OCI-LY7 (cell line): ENCODE measurements at regions not wholly inside any gene's neighbourhood (a gene's known extent, or its start where the extent isn't known, plus 50 kb on each side); places are given as distances from the start of the nearest gene placed in this dataset.

ENCODE experiments used
- BruUV-seq: library from RNA; stranded (reverse); fragments of 400-500 nt; replicated peaks from 2 replicates; lab custom pipeline; 2021; lab: Mats Ljungman, UMichigan
- CTCF ChIA-PET: fragments of 300-600 bp; sonication (Branson Sonifier 250); formaldehyde crosslinking; loops from one replicate; lab custom pipeline; 2022; ENCODE audit warnings: antibody characterized with exemption; ENCODE audit not compliant: unreplicated experiment; lab: Charles Lee
- POLR2A ChIA-PET: fragments of 300-600 bp; sonication (Branson Sonifier 250); formaldehyde crosslinking; loops from one replicate; lab custom pipeline; 2022; ENCODE audit warnings: antibody characterized with exemption; lab: Charles Lee
- DNase-seq: peaks from one replicate; pipeline ENCODE4 v3.0.0-alpha.2; 2015; ENCODE audit warnings: low spot score
- H2AFZ ChIP-seq: fragments of 200-600 bp; sonication (generic), shearing (Covaris generic); 2 replicates; pipeline ENCODE4 v1.6.1; 2014; ENCODE audit warnings: mild to moderate bottlenecking, antibody characterized with exemption, low read length, moderate library complexity
- H3K27ac ChIP-seq: fragments of 200-600 bp; sonication (generic); 2 replicates; pipeline ENCODE4 v1.5.1; 2014; ENCODE audit warnings: mixed run types, low read depth, mild to moderate bottlenecking, moderate library complexity, low read length, inconsistent platforms; ENCODE audit not compliant: poor library complexity, severe bottlenecking
- H3K36me3 ChIP-seq: fragments of 200-600 bp; sonication (generic); 2 replicates; pipeline ENCODE4 v1.6.1; 2014; ENCODE audit warnings: mild to moderate bottlenecking, antibody characterized with exemption, low read length, moderate library complexity, mixed read lengths; ENCODE audit not compliant: insufficient read depth
- H3K4me1 ChIP-seq: fragments of 200-600 bp; sonication (generic); 2 replicates; pipeline ENCODE4 v1.5.1; 2014; ENCODE audit warnings: mild to moderate bottlenecking, low read length; ENCODE audit not compliant: insufficient read depth, poor library complexity, severe bottlenecking
- H3K4me2 ChIP-seq: fragments of 200-600 bp; sonication (generic); 2 replicates; pipeline ENCODE4 v1.6.1; 2014; ENCODE audit warnings: mild to moderate bottlenecking, low read length
- H3K4me3 ChIP-seq: fragments of 200-600 bp; sonication (generic); 2 replicates; pipeline ENCODE4 v1.5.1; 2014; ENCODE audit warnings: mild to moderate bottlenecking, low read depth, low read length; ENCODE audit not compliant: poor library complexity, severe bottlenecking
- H3K79me2 ChIP-seq: fragments of 200-600 bp; sonication (generic); 2 replicates; pipeline ENCODE4 v1.6.1; 2016; ENCODE audit warnings: low read depth, mild to moderate bottlenecking, low read length, moderate library complexity, mixed read lengths; ENCODE audit not compliant: insufficient read depth
- H3K9me2 ChIP-seq: fragments of 200-600 bp; sonication (generic); 2 replicates; pipeline ENCODE4 v1.6.1; 2016; ENCODE audit warnings: mild to moderate bottlenecking, low read length, mixed read lengths; ENCODE audit not compliant: insufficient read depth
- H3K9me3 ChIP-seq: fragments of 200-600 bp; sonication (generic); 2 replicates; pipeline ENCODE4 v1.6.1; 2014; ENCODE audit warnings: mild to moderate bottlenecking, mixed run types, low read length, mixed read lengths
- H4K20me1 ChIP-seq: fragments of 200-600 bp; sonication (generic); 2 replicates; pipeline ENCODE4 v1.6.1; 2014; ENCODE audit warnings: mild to moderate bottlenecking, antibody characterized with exemption, low read length, moderate library complexity, mixed read lengths; ENCODE audit not compliant: insufficient read depth
- EZH2phosphoT487 ChIP-seq: fragments of 200-600 bp; sonication (generic); IDR thresholded peaks from 2 replicates; pipeline ENCODE4 v1.6.1; 2018; ENCODE audit warnings: low read depth, borderline replicate concordance, mild to moderate bottlenecking, mixed run types, antibody characterized with exemption, low read length, moderate library complexity, mixed read lengths
- intact Hi-C: fragments of 100-400 bp; cut with micrococcal nuclease; formaldehyde crosslinking; loops from one replicate; pipeline ENCODE4 v1.10.0; 2022; ENCODE audit not compliant: unreplicated experiment
- TF ChIP-seq, protein P1 (sequence below): fragments of 200-600 bp; sonication (generic); conservative IDR thresholded peaks from 2 replicates; pipeline ENCODE4 v1.5.1; 2014; ENCODE audit warnings: mild to moderate bottlenecking, antibody characterized with exemption, low read length, moderate library complexity, mixed read lengths

DNA sequence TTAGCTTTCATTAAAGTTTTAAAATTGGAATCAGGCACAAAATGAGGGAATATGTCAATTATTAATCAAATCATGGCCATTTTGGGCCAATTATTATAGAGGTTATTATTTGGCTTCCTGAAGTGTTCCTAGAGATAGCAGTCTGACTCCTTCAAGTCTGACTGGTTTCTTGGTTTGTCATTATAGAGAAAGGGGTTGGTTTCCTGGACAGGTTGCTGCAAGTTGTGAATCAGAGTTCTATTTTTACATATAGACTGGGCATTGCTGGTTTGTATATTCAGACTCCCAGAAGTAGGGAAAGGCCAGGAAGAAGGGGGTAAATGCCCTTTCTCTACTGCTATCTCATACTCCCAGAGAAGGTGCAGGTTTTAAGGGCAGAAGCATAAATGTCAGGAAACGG lies 121.4 kb upstream of the CEP162 start:
- Histone ChIP-seq H3K79me2 (no peaks in the 10 kb centered on the region), H3K4me1 (no peaks in the 10 kb centered on the region), H4K20me1 (no peaks in the 10 kb centered on the region), H3K9me2 (no peaks in the 10 kb centered on the region), H2AFZ (no peak overlapping the region), H3K4me2 (no peak overlapping the region), H3K9me3 (no peaks in the 10 kb centered on the region), H3K27ac (no peak overlapping the region), H3K4me3 (no peak overlapping the region), H3K36me3 (no peaks in the 10 kb centered on the region)
- intact Hi-C loops, result no loop called here
- ChIA-PET POLR2A (no interaction called here), CTCF (no interaction called here)
- TF ChIP-seq EZH2phosphoT487, result no peak
- TF ChIP-seq, protein P1, sequence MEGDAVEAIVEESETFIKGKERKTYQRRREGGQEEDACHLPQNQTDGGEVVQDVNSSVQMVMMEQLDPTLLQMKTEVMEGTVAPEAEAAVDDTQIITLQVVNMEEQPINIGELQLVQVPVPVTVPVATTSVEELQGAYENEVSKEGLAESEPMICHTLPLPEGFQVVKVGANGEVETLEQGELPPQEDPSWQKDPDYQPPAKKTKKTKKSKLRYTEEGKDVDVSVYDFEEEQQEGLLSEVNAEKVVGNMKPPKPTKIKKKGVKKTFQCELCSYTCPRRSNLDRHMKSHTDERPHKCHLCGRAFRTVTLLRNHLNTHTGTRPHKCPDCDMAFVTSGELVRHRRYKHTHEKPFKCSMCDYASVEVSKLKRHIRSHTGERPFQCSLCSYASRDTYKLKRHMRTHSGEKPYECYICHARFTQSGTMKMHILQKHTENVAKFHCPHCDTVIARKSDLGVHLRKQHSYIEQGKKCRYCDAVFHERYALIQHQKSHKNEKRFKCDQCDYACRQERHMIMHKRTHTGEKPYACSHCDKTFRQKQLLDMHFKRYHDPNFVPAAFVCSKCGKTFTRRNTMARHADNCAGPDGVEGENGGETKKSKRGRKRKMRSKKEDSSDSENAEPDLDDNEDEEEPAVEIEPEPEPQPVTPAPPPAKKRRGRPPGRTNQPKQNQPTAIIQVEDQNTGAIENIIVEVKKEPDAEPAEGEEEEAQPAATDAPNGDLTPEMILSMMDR, result no peak
- BruUV-seq, result no TSS peak
- no peak for DNase-seq

DNA sequence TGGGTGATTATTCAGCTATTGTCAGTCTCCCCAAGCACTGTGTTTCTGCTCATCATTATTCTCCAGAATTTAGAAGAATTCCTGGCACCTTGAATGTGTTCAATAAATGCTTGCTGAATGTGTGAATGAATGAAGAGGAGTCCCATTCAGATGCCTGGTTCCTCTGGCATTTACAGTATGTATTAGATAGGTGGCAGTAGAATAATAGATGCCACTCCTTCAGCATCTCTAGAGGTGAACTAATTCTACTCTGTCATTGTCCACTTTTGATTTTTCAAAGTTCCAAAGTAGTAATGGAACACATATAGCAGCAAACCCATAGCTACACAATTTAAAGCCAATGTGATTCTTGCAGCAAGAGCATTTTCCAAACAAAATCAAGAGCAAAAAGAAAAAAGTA lies 118.9 kb upstream of the CEP162 start:
- POLR2A ChIA-PET, result interaction anchor here (0.6 to 0.9 kb wide), 2 partner anchors 12 to 335 kb away, joined by 3 to 4 read pairs; no protein-coding TSS in a partner anchor

DNA sequence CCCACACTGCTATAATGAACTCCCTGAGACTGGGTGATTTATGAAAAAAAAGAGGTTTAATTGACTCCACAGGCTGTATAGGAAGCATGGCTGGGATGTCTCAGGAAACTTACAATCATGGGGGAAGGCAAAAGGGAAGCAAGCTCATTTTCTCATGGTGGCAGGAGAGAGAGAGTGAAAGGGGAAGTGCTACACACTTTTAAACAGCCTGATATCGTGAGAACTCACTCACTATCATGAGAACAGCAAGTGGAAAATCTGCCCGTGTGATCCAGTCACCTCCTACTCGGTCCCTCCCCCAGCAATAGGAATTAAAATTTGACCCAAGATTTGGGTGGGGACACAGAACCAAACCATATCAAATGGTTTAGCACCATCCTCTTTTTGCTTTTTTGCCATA lies 116.6 kb upstream of the CEP162 start:
- Histone ChIP-seq H3K27ac (no peak overlapping the region), H3K36me3 (no peaks in the 10 kb centered on the region), H2AFZ (no peak overlapping the region), H3K4me3 (no peak overlapping the region), H3K4me1 (no peaks in the 10 kb centered on the region), H3K9me3 (no peaks in the 10 kb centered on the region), H4K20me1 (no peaks in the 10 kb centered on the region), H3K9me2 (no peaks in the 10 kb centered on the region), H3K79me2 (no peaks in the 10 kb centered on the region), H3K4me2 (no peak overlapping the region)
- TF ChIP-seq, protein P1, result no peak
- TF ChIP-seq EZH2phosphoT487, result no peak
- ChIA-PET POLR2A (interaction anchor here (0.6 kb wide), 1 partner anchor 1682 kb away, joined by 3 read pairs; no protein-coding TSS in a partner anchor), CTCF (no interaction called here)
- intact Hi-C loops, result no loop called here
- no TSS peak for BruUV-seq
- no peak for DNase-seq

More for the DNA sequence above, 118.9 kb upstream of the CEP162 start:
- Histone ChIP-seq H2AFZ (no peak overlapping the region), H4K20me1 (no peaks in the 10 kb centered on the region), H3K4me3 (no peak overlapping the region), H3K36me3 (no peaks in the 10 kb centered on the region), H3K4me2 (no peak overlapping the region), H3K9me3 (no peaks in the 10 kb centered on the region), H3K9me2 (no peaks in the 10 kb centered on the region), H3K27ac (no peak overlapping the region), H3K79me2 (no peaks in the 10 kb centered on the region), H3K4me1 (no peaks in the 10 kb centered on the region)
- BruUV-seq, result no TSS peak
- TF ChIP-seq, protein P1, result peak; percentile 43
- no peak for TF ChIP-seq EZH2phosphoT487
- CTCF ChIA-PET, result no interaction called here
- intact Hi-C loops, result no loop called here
- DNase-seq, result no peak
